GM12864 (cell line): ENCODE measurements at regions not wholly inside any gene's neighbourhood (a gene's known extent, or its start where the extent isn't known, plus 50 kb on each side); places are given as distances from the start of the nearest gene placed in this dataset.

Source experiments
- DNase-seq: peaks from one replicate; pipeline ENCODE4 v3.0.0-alpha.2; 2011; ENCODE audit warnings: low read depth
- H3K4me3 ChIP-seq: 2 replicates; pipeline ENCODE4 v1.5.1; 2011; ENCODE audit warnings: mild to moderate bottlenecking, low read depth, low read length, control low read depth
- CTCF ChIP-seq: IDR thresholded peaks from 2 replicates; pipeline ENCODE4 v1.5.1; 2011; ENCODE audit warnings: low read depth, mild to moderate bottlenecking, moderate library complexity, low read length, control low read depth, inconsistent platforms; ENCODE audit errors: missing control alignments

- DNase-seq: no peak
- no peak overlapping the region for H3K4me3 ChIP-seq
- TF ChIP-seq CTCF: no peak
These were observed 755.9 kb downstream of the RNF144A start for GRCh38 chr2:7673101-7673500.

- H3K4me3 ChIP-seq: no peak overlapping the region
- no peak for TF ChIP-seq CTCF
- no peak for DNase-seq
These were observed 756.6 kb downstream of the RNF144A start for GRCh38 chr2:7673853-7674252.

GRCh38 chr2:7674606-7675005 is 757.4 kb downstream of the RNF144A start:
- TF ChIP-seq CTCF: no peak
- no peak overlapping the region for H3K4me3 ChIP-seq
- DNase-seq: no peak

DNA sequence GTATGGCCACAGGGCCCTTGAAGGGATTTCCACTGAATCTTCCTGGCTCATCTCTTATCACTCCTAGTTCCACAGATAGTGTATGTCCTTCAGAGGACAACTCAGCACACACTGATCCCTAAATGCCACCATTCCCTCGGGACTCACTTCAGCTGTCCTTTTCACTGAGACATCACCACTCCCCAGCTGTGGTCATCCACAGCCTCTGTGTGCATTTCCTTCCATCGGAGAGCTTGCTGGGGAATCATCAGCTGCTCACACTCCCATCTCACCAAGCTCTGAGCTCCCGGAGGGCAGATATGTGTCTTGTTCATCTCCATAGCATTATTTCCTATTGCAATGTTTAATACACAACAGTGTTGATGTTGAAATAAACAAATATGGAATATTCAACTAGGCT is 759.5 kb downstream of the RNF144A start:
- no peak for DNase-seq
- H3K4me3 ChIP-seq: no peak overlapping the region
- TF ChIP-seq CTCF: no peak

GRCh38 chr2:7681881-7682461 is 764.8 kb downstream of the RNF144A start:
- TF ChIP-seq CTCF: no peak
- H3K4me3 ChIP-seq: no peak overlapping the region
- no peak for DNase-seq

- no peak for DNase-seq
- H3K4me3 ChIP-seq: no peak overlapping the region
- no peak for TF ChIP-seq CTCF
These were observed 766.0 kb downstream of the RNF144A start for GRCh38 chr2:7683196-7683595.

DNA sequence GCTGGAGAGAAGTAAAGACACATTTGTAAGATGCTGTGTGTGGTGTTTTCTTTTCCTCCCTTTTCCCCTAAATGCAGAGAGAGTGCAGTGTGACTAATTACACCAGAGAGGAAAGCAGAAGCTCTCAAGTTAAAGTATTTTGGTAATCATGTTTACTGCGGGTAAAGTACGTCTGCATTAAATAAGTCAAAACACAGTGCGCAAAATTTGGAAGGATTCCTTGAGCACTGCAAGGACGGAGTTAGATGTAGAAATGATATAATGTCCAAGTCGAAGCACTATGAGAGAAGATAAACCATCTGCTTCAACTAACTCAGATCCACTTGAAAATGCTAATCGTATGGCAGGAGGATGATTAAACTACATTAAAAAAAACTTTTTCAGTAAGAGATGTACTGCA is 766.5 kb downstream of the RNF144A start:
- TF ChIP-seq CTCF: no peak
- H3K4me3 ChIP-seq: no peak overlapping the region
- DNase-seq: no peak
